DMS153 (cell line): ENCODE measurements at regions not wholly inside any gene's neighbourhood (a gene's known extent, or its start where the extent isn't known, plus 50 kb on each side); places are given as distances from the start of the nearest gene placed in this dataset.
A peak's percentile ranks its signal among the peaks of the same experiment; 100 is the strongest.

ENCODE experiments used
- DNase-seq: peaks from one replicate; lab custom pipeline; 2025; lab: John Stamatoyannopoulos, UW

GRCh38 chr11:128299132-128299726 lies 288.1 kb downstream of the ETS1 start:
- peak; percentile 58 for DNase-seq

- peak; percentile 44 for DNase-seq
Measured at GRCh38 chr11:128298271-128298670, 289.1 kb downstream of the ETS1 start.

- DNase-seq, result no peak
Measured at GRCh38 chr11:128297805-128298204, 289.6 kb downstream of the ETS1 start.

- peak; percentile 100 for DNase-seq
Measured at GRCh38 chr11:128297091-128297651, 290.2 kb downstream of the ETS1 start.

- no peak for DNase-seq
Measured at GRCh38 chr11:128294671-128295050, 292.7 kb downstream of the ETS1 start.

- peak; percentile 94 for DNase-seq
Measured at GRCh38 chr11:128294001-128294670, 293.2 kb downstream of the ETS1 start.

- no peak for DNase-seq
Measured at GRCh38 chr11:128291835-128292234, 295.5 kb downstream of the ETS1 start.

- no peak for DNase-seq
Measured at GRCh38 chr11:128291007-128291406, 296.4 kb downstream of the ETS1 start.

GRCh38 chr11:128290106-128290840 lies 297.1 kb downstream of the ETS1 start:
- peak; percentile 94 for DNase-seq

DNA sequence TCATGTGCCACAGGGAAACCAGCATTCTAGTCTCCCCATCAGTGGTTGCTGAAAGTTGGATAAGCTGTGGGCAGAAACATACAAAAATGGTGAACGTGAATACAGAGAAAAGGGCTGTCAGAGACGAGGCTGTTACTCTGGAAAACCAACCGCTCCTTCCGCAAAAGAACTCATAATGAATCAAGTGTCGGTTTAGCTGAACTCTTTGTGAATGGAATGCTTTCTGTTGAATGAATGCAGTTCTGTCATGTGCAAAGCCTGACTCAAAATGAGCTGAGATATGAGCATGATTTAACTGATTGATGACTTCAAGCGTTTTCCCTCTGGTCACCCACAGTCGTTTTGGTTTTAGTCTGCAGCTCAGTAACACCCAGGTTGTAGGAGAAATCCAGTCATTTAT lies 298.3 kb downstream of the ETS1 start:
- DNase-seq, result no peak

DNA sequence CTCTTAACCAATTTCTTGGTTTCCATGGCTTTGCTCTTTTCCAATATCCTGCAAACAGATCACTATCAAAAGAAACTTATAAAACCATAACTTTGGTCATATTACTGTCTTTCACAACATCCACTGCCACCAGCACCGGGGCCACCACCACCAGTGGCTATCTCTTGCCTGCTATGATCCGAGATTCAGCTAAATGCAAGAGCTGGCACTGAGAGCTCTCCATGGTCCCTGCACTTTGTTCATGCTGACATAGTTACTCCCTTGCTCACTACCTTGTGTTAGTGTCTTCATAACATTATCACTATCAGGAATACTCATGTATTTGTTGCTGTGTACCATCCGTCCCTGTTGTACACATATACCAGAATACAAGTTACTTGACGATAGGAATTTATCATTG lies 299.0 kb downstream of the ETS1 start:
- no peak for DNase-seq

GRCh38 chr11:128285321-128285720 lies 302.0 kb downstream of the ETS1 start:
- DNase-seq, result no peak

GRCh38 chr11:128284634-128285033 lies 302.7 kb downstream of the ETS1 start:
- DNase-seq, result no peak

DNA sequence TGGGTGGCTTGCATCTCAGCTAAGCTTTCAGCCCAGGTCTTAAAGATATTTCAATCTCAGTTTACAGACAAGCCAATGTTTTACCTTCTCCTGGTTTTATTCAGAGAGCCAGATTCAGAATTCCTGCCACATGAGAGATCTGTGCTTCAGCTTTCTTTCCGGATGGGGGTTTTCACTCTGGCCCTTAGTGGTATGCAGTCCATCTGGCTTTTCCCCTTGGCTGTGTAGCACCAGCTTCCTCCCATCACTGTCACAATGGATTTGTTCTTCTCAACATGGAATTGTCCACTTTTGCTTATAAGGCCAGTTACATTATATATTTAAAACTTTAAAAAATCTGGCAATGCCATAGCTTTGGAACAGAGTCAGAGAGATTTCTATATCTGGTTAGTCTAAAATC lies 303.9 kb downstream of the ETS1 start:
- no peak for DNase-seq

- DNase-seq, result peak; percentile 37
Measured at GRCh38 chr11:128282053-128282452, 305.3 kb downstream of the ETS1 start.

- no peak for DNase-seq
Measured at GRCh38 chr11:128279866-128280265, 307.5 kb downstream of the ETS1 start.

- DNase-seq, result no peak
Measured at GRCh38 chr11:128273736-128274135, 313.6 kb downstream of the ETS1 start.

- no peak for DNase-seq
Measured at GRCh38 chr11:128271401-128271800, 316.0 kb downstream of the ETS1 start.

DNA sequence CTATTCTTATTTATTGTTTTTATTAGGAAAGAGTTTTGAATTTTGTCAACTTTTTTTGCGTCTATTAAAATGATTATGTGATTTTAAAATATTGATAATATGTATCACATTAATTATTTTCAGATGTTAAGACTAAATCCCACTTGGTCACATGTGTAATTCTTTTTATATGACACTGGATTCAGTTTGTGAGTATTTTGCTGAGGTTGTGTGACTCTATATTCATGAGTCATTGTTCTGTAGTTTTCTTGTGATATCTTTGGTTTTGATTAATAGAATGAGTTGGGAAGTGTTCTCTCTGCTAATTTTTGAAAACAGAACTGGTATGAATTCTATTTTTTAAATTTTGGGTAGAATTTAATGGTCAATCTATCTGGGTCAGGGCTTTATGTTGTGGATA lies 317.9 kb downstream of the ETS1 start:
- no peak for DNase-seq

DNA sequence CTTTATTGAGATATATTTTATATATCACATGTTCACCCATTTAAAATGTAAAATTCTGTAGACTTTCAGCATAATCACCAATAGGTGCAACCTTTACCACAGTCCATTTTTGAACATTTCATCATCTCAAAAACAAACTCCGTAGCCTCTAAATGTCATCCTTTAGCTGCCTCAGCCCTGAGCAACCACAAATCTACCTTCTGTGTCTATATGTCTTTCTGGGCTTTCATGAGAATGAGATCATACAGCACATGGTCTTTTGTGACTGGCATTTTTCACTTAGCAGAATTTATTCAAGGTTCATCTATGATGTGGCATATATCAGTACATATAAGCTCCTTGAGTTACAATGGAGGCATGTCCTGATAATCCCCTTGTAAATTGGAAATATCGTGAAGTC lies 320.5 kb downstream of the ETS1 start:
- no peak for DNase-seq

DNA sequence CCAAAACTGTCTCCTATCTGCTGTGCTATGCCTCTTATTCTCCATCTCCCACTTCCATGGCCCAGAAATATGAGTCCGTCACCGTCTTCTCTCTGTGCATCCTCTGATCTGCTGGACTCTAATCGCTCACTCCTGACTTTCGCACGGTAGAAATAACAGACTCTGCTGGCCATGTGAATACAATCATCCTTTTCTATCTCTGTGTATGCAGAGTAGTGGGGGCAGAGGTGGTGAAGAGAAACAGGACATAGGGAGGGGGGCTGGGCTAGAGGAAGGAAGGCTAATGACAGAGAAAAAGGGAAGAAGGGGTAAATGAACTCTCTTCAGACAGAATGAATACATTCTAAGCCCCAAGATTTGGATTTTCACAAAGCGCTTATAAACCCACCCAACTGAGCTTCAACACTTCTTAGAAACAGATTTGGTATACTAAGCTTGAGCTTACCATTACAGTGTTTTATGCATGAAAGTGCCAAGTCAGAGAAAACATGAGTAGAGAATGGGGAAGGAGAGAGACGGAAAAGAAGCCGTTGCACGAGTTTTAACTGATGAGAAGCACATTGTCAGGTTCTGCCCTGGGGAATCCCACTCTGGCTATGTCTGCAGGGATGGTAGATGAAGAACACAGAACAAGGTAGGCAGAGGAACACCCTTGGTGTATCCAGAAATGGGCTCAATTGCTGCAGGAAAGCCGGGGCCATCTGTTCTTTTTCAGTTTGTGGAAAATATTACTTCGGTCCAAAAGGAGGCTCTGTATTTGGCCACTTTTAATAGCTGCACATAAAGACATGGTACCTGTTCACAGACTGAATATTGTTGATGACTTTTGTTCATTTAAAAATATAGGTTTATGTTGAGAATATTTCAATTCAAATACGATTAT lies 324.7 kb downstream of the ETS1 start:
- DNase-seq, result no peak

DNA sequence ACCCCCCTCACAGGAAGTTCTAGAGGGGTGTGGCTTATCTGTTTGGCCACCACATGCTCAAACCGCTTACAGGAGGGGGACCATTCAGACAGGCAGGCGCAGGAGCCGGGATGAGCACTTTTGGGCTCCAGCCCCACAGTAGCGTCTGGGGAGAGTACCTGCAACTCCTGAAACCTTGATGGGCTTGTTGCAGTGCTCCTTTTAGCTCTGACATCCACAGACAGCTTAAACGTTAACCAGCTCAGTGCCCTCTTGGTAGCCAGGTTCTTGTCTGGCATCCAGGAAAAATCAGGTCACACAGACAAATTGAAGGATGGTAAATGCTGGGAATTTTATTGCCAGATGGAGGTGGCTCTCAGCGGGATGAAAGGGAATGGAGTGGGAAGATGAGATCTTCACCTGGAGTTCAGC lies 326.3 kb downstream of the ETS1 start:
- DNase-seq, result no peak
